GM23338 (cell line): ENCODE measurements at regions not wholly inside any gene's neighbourhood (a gene's known extent, or its start where the extent isn't known, plus 50 kb on each side); places are given as distances from the start of the nearest gene placed in this dataset.

Experiments used
- ATAC-seq: fragments of 200-7000 bp; cut with Tn5 transposase; 3 replicates; pipeline ENCODE4 v1.9.1; 2020
- DNase-seq: peaks from one replicate; pipeline ENCODE4 v3.0.0-alpha.2; 2015; ENCODE audit warnings: low spot score
- H2AFZ ChIP-seq: fragments of 200-600 bp; sonication (generic); 2 replicates; pipeline ENCODE4 v1.8.0; 2016; ENCODE audit warnings: antibody characterized with exemption, mild to moderate bottlenecking, moderate library complexity
- H3F3A ChIP-seq: fragments of 200-600 bp; sonication (generic); replicated peaks from 2 replicates; pipeline ENCODE4 v1.8.0; 2017; ENCODE audit warnings: antibody characterized with exemption, mixed run types, low read depth
- H3K27ac ChIP-seq: fragments of 200-600 bp; sonication (generic); 2 replicates; pipeline ENCODE4 v1.6.1; 2016; ENCODE audit warnings: low read depth
- H3K27me3 ChIP-seq: fragments of 200-600 bp; sonication (generic); 2 replicates; pipeline ENCODE4 v1.8.0; 2016; ENCODE audit warnings: mild to moderate bottlenecking, mixed run types, moderate library complexity; ENCODE audit not compliant: insufficient read depth
- H3K36me3 ChIP-seq: fragments of 200-600 bp; sonication (generic); 2 replicates; pipeline ENCODE4 v1.8.0; 2016; ENCODE audit warnings: mild to moderate bottlenecking; ENCODE audit not compliant: insufficient read depth
- H3K4me1 ChIP-seq: fragments of 200-600 bp; sonication (generic); 2 replicates; pipeline ENCODE4 v1.8.0; 2016; ENCODE audit warnings: mild to moderate bottlenecking, moderate library complexity; ENCODE audit not compliant: insufficient read depth
- H3K4me2 ChIP-seq: fragments of 200-600 bp; sonication (generic); 2 replicates; pipeline ENCODE4 v1.7.1; 2017; ENCODE audit warnings: mixed run types
- H3K4me3 ChIP-seq: fragments of 200-600 bp; sonication (generic); 2 replicates; pipeline ENCODE4 v1.6.1; 2016; ENCODE audit warnings: mixed run types
- H3K79me2 ChIP-seq: fragments of 200-600 bp; sonication (generic); replicated peaks from 2 replicates; pipeline ENCODE4 v1.8.0; 2017; ENCODE audit warnings: mild to moderate bottlenecking; ENCODE audit not compliant: insufficient read depth
- H3K9me2 ChIP-seq: fragments of 200-600 bp; sonication (generic); 2 replicates; pipeline ENCODE4 v1.8.0; 2017; ENCODE audit not compliant: insufficient read depth
- H4K20me1 ChIP-seq: fragments of 200-600 bp; sonication (generic); replicated peaks from 2 replicates; pipeline ENCODE4 v1.8.0; 2017; ENCODE audit warnings: mild to moderate bottlenecking; ENCODE audit not compliant: insufficient read depth
- H3K27ac Mint-ChIP-seq: 2 replicates; pipeline ENCODE4 v1.8.0; 2020; ENCODE audit warnings: inconsistent platforms, mild to moderate bottlenecking, moderate library complexity, mixed read lengths
- H3K27me3 Mint-ChIP-seq: 3 replicates; pipeline ENCODE4 v1.8.0; 2022; ENCODE audit warnings: low read depth, mild to moderate bottlenecking, moderate library complexity, mixed read lengths, inconsistent platforms; ENCODE audit not compliant: insufficient read depth, poor library complexity
- H3K36me3 Mint-ChIP-seq: 3 replicates; pipeline ENCODE4 v1.8.0; 2021; ENCODE audit warnings: low read depth, mild to moderate bottlenecking, inconsistent platforms, moderate library complexity, mixed read lengths
- H3K4me1 Mint-ChIP-seq: 3 replicates; pipeline ENCODE4 v1.8.0; 2020; ENCODE audit warnings: mild to moderate bottlenecking, inconsistent platforms, mixed read lengths
- H3K4me3 Mint-ChIP-seq: 3 replicates; pipeline ENCODE4 v1.8.0; 2021; ENCODE audit warnings: moderate library complexity, mild to moderate bottlenecking, inconsistent platforms, mixed read lengths
- H3K9me3 Mint-ChIP-seq: 3 replicates; pipeline ENCODE4 v1.8.0; 2020; ENCODE audit warnings: moderate library complexity, mild to moderate bottlenecking, inconsistent platforms, mixed read lengths
- CREB1 ChIP-seq: fragments of 250-450 bp; sonication (Bioruptor Pico); IDR thresholded peaks from 2 replicates; pipeline ENCODE4 v1.5.0; 2020; ENCODE audit warnings: low read depth, mild to moderate bottlenecking, moderate library complexity
- ETS1 ChIP-seq: IDR thresholded peaks from 2 replicates; pipeline ENCODE4 v1.6.1; 2016; ENCODE audit warnings: antibody characterized with exemption
- EZH2 ChIP-seq: fragments of 200-600 bp; sonication (generic); IDR thresholded peaks from one replicate; pipeline ENCODE4 v1.8.0; 2017; ENCODE audit warnings: antibody characterized with exemption, mild to moderate bottlenecking, low read depth; ENCODE audit not compliant: unreplicated experiment
- EZH2phosphoT487 ChIP-seq: fragments of 200-600 bp; sonication (generic); IDR thresholded peaks from one replicate; pipeline ENCODE4 v1.8.1; 2018; ENCODE audit warnings: antibody characterized with exemption; ENCODE audit not compliant: unreplicated experiment
- JUNB ChIP-seq: IDR thresholded peaks from one replicate; pipeline ENCODE4 v1.6.1; 2016; ENCODE audit warnings: antibody characterized with exemption; ENCODE audit not compliant: unreplicated experiment
- NANOG ChIP-seq: IDR thresholded peaks from 2 replicates; pipeline ENCODE4 v1.6.1; 2016; ENCODE audit warnings: antibody characterized with exemption, borderline replicate concordance
- POLR2AphosphoS5 ChIP-seq: IDR thresholded peaks from 2 replicates; pipeline ENCODE4 v1.6.1; 2016; ENCODE audit warnings: antibody characterized with exemption, low read depth
- REST ChIP-seq: IDR thresholded peaks from one replicate; pipeline ENCODE4 v1.6.1; 2018; ENCODE audit warnings: antibody characterized with exemption; ENCODE audit not compliant: unreplicated experiment
- STAT1 ChIP-seq: IDR thresholded peaks from one replicate; pipeline ENCODE4 v1.6.1; 2016; ENCODE audit warnings: antibody characterized with exemption; ENCODE audit not compliant: unreplicated experiment
- ZNF114 ChIP-seq: fragments of 250-450 bp; sonication (Bioruptor Pico); IDR thresholded peaks from 2 replicates; pipeline ENCODE4 v1.5.0; 2020; ENCODE audit warnings: mild to moderate bottlenecking, moderate library complexity
- ZNF331 ChIP-seq: fragments of 250-450 bp; sonication (Bioruptor Pico); IDR thresholded peaks from 2 replicates; pipeline ENCODE4 v1.5.0; 2020; ENCODE audit warnings: low read depth, mild to moderate bottlenecking, moderate library complexity
- ZNF462 ChIP-seq: fragments of 250-450 bp; sonication (Bioruptor Pico); IDR thresholded peaks from 2 replicates; pipeline ENCODE4 v1.5.0; 2020; ENCODE audit warnings: mild to moderate bottlenecking, moderate library complexity
- TF ChIP-seq, protein P1 (sequence below), 2 experiments: fragments of 200-600 bp in 1 of 2; sonication (generic) in 1 of 2; conservative IDR thresholded peaks; 2 replicates each; pipeline versions ENCODE4 v1.5.1 to v1.6.1; 2016 to 2017; ENCODE audit warnings: antibody characterized with exemption in 2 of 2, low read depth in 2 of 2, mild to moderate bottlenecking in 2 of 2, moderate library complexity in 1 of 2

GRCh38 chr5:77841616-77842015 lies 65.5 kb upstream of the TBCA start:
- Histone ChIP-seq H2AFZ (no peak overlapping the region), H3K79me2 (no peaks in the 10 kb centered on the region), H3K4me1 (peaks cover 23% of the 10 kb centered on the region), H3K27me3 (peaks cover 93% of the 10 kb centered on the region), H3K27ac (no peak overlapping the region), H3K36me3 (no peaks in the 10 kb centered on the region), H3K4me3 (no peak overlapping the region), H3F3A (peaks cover 5% of the 10 kb centered on the region), H3K4me2 (no peak overlapping the region), H3K9me2 (no peaks in the 10 kb centered on the region), H4K20me1 (peaks cover 25% of the 10 kb centered on the region)
- Mint-ChIP-seq H3K27ac (no peak overlapping the region), H3K36me3 (no peaks in the 10 kb centered on the region), H3K4me1 (peaks cover 14% of the 10 kb centered on the region), H3K27me3 (peaks cover 75% of the 10 kb centered on the region), H3K4me3 (no peak overlapping the region), H3K9me3 (no peaks in the 10 kb centered on the region; the same call in 2 of the 3 replicates)
- no peak for ATAC-seq
- no peak for DNase-seq
- TF ChIP-seq EZH2 (no peak), ZNF331 (CRISPR knock-in tag) (no peak), REST (no peak), STAT1 (no peak), ETS1 (no peak), CREB1 (CRISPR knock-in tag) (no peak), EZH2phosphoT487 (no peak), POLR2AphosphoS5 (no peak), NANOG (no peak), JUNB (no peak), ZNF114 (CRISPR knock-in tag) (no peak), ZNF462 (CRISPR knock-in tag) (no peak)
- TF ChIP-seq, protein P1, sequence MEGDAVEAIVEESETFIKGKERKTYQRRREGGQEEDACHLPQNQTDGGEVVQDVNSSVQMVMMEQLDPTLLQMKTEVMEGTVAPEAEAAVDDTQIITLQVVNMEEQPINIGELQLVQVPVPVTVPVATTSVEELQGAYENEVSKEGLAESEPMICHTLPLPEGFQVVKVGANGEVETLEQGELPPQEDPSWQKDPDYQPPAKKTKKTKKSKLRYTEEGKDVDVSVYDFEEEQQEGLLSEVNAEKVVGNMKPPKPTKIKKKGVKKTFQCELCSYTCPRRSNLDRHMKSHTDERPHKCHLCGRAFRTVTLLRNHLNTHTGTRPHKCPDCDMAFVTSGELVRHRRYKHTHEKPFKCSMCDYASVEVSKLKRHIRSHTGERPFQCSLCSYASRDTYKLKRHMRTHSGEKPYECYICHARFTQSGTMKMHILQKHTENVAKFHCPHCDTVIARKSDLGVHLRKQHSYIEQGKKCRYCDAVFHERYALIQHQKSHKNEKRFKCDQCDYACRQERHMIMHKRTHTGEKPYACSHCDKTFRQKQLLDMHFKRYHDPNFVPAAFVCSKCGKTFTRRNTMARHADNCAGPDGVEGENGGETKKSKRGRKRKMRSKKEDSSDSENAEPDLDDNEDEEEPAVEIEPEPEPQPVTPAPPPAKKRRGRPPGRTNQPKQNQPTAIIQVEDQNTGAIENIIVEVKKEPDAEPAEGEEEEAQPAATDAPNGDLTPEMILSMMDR (conservative IDR thresholded peaks at IDR 0.05; ENCODE audit: low read depth in 2 of 2): no peak
